NCI-H2196 (cell line): ENCODE measurements at regions not wholly inside any gene's neighbourhood (a gene's known extent, or its start where the extent isn't known, plus 50 kb on each side); places are given as distances from the start of the nearest gene placed in this dataset.

Source experiments
- DNase-seq: peaks from one replicate; lab custom pipeline; 2025; ENCODE audit not compliant: unreplicated experiment; lab: John Stamatoyannopoulos, UW

- DNase-seq = no peak
These were observed 153.2 kb upstream of the SOX5 start for GRCh38 chr12:24102676-24103075.

- no peak for DNase-seq
These were observed 150.1 kb upstream of the SOX5 start for GRCh38 chr12:24099576-24099975.

DNA sequence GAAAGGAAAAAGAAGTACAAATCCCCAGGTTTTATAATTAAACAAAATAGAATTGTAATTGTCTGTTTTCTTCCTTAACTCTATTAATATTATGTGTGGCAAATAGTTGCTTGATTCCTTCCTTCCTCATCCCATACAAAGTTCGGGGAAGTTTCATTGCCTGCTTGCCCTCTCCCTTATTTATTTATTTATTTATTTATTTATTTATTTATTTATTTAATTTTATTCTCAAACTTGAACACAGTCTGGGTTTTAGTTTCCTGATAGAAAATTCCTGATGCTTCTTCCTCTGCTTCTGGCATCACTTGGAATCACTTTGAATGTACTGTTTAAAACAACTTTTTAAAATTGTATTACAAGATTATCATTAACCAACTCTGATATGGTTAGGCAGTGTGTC lies 145.8 kb upstream of the SOX5 start:
- DNase-seq = no peak

DNA sequence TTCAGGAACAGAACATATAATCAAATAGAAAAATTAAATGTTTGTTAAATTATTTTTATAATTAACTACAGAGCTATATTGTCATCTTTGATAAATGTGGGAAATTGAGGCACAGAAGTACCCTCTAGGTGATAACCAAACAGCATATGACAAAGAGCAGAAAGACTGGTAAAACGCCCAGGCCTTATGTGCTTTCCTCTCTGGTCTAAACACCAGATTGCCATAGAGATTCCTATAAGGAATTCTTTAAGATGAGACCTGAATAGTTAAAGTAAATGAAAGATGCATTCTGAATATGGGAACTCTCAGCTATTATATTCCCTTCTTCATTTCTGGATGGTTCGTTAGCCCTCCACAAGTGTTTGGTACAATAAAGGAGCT lies 140.0 kb upstream of the SOX5 start:
- DNase-seq = no peak

DNA sequence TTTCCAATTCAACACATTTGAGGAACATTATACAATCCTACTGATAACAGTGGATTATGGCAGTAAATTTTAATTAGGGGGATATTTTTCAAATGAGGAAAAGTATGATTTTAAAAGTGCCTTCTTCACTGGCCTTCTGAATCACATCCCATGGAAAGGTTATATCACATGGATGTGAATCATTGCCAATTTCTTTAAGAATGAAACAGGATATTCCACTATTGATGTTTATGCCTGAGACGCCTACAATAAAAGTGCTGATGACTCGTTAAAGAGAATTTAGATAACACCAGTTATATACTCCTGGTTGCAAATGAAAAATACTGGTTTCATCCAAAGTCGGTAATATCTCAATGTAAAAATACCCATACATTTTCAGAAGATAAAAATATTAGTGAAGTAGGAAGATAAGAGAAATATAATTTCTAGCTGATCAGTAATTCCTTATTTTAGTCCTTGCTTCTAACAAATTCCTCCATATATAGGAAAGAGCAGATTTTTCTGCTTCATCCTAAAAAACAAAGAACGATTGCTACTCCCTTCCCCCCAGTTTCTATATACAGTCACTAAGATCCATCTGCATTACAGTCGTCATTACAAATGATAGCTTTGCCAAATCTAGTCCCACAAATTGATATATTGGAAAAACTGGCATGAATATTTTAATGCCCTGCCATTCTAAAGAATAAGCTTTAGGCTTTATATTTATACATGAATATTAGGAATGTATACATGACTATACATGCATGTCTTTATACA lies 139.5 kb upstream of the SOX5 start:
- DNase-seq = peak; percentile 25

DNA sequence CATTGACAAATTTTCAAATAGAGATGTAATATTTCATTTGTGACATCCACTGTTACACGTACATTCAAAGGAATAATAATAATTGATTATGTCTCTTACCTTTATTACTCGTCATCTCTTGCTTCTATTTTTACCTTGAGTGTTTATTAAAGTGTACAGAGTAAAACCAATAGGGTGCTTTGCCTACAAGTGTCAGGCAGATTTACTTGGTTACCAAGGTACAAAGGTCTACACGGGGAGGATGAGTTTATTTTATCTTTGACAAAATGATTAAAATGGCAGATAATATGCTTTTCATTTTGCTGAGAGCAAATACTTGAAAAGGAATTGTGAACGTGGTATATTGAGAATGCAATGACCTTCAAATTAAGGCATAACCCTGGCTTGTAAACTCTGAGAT lies 137.8 kb upstream of the SOX5 start:
- no peak for DNase-seq

DNA sequence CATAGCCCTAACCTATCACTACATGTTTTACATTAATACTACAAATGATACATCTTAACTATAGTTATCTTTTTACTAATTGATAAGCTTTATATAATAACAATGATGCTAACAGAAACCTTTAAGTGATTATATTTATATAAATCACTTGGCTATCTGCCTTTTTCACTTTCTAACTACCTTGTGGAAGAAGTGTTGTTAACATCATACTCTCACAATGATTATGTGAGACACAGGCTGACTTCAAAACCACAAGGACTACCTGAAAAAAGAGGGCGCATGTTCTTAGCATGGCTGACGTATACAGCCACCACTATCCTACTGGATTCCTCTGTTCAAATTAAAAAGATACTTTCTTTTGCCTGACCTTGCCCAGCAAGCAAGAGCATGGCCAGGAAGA lies 135.3 kb upstream of the SOX5 start:
- no peak for DNase-seq

DNA sequence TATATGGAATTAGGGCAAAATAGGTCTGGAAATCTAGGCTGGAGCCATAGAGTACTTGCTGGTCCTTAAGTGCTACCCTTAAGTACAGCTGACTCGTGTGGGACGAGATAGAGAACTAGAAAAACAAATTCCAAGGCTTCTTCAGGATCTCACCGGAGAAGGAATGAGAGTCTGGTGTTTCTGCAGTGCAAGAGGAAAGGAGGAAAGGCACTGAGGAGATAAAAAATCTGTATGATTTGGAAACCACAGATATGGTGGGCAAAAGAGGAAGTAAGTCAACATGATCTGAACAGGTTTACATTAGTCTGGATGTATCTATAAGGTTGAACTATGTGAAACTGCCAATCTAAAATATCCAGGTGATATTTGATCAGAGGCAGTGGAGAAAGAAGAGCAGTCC lies 134.4 kb upstream of the SOX5 start:
- no peak for DNase-seq

DNA sequence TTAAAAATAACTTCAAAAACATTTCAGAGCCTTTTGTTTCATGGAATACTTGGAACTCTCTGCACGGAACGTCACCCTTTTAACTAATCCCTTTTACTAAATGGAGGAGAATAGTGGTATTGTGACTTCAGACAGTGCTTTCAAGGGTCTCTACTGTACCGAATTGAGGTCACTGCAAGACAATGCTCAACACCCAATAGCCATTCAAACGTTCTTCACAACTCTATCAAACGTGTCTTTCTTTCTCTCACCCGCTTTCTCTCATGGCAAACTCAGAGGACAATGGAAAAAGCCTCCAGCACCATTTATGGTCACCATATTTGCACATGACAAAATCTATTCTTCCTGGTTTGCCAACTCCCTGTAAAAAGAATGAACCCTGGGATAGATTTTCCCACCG lies 132.1 kb upstream of the SOX5 start:
- DNase-seq = no peak

DNA sequence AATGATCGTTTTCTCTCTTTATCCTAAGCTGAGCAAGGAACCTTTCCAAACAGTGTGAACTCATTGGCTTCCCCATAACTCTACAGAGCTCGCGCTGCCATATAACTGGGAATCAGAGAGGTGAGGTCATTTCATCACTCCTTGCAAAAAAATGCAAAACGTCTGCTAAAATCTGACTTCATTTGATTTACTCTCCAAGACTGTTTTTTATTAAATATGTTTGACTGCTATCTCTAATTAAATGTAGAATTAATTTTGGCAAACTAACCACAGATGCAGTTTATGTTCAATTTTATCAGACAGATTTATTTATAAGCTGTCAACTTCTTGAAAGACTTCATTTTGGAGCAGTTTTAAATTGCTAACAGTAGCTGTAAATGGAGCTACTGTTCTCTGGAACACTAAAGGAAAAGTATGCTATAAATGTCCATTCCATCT lies 131.6 kb upstream of the SOX5 start:
- no peak for DNase-seq

- no peak for DNase-seq
These were observed 131.0 kb upstream of the SOX5 start for GRCh38 chr12:24080465-24080864.

DNA sequence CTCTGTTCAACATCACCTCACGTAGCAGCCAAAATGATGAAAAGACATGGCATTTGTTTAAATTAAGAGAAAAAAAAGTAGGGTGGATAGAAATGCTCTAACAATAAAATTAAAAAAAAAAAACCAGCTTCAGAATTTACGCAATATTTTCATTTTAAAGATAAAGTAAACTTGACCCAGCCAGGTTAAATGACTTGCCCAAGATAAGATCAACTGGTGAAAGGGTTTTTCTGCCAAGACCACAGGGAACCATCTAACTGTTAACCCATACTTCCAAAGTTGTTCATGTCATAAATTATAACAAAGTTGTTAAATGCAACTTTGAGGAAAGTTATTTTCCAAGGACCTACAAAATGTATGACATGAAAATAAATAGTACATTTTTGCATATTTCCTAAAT lies 129.6 kb upstream of the SOX5 start:
- no peak for DNase-seq

DNA sequence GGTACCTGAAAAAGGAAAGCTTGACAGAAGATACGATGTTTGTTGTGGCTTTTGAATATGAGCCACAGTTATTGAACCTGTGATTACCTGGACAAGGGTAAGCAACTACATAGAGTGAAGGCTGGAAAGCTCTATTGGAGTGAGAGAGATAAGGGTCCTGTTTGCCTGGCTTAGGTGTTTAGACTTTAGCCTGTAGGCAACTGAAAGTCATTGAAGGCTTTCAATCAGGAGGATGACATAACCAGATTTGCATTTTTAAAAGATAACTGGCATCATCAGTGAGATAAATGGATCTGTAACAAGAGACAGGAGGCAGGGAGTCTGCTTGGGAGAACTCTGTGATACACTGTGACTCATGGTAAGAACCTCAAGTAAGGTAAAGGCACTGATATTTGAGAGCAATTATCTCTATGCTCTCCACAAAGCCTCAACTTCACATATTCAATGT lies 128.9 kb upstream of the SOX5 start:
- DNase-seq = peak; percentile 35

GRCh38 chr12:24077161-24077560 lies 127.7 kb upstream of the SOX5 start:
- DNase-seq = no peak

DNA sequence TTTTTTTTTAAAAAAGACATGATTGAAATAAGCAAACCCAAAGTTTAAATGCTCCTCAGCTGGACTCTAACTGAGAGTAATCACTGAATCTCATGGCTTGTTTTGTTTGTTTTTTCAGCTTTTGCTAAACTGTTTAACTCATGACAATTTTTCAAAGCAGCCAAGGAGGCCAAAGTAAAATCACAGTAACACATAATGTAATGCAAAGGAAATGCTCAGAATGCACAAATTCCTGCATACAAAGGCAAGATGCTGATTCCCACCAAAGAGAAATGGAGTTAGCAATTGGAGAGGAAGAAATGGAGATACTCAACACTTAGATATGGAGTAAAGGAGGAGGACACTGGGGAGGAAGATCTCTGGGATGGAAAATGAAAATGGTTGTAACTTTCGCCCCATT lies 126.2 kb upstream of the SOX5 start:
- no peak for DNase-seq

DNA sequence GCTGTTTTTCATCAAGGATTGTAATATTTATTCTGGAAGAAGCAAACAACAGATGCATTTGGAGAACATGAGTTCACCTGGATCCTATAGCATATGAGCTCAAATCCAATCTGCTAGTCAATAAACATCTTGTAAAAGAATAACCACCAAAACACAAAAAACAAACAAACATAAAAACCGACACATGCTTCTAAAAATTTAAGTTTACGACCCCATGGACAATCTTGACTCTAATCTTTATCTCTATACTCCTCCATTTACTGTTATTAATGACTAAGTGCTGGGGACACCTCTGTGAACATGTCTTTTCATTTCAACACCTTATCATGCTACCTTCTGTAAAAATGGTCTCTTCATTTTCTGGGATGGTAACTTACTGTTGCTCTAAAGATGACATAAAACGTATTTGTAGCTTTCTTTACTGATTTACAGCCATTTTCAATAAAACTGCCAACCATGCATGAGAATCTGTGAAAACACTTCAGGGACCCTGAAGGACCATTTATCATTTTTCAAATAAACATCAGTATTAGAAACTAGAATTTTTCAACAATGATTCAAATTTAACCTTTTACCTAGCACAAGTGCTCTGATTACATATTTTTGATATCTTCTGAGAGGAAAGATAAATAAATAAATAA lies 123.8 kb upstream of the SOX5 start:
- DNase-seq = no peak

DNA sequence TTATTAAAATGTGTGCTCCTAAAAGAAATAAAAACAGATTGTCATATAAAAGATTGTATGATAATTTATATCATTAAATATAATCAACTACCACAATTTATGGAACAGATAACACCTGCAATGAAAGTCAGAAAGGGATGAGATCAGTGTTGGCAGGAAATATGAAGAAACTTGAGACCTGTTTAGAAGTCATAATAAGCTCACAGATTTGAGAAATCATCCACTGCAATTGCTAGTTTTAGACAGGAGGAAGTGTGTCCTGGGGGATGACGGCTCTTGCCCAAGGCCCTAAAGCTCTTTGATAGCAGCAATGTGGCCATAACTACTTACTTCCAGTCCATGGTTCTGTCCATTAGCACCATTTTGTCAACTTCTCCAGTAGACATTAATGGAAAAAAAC lies 122.8 kb upstream of the SOX5 start:
- DNase-seq = no peak

DNA sequence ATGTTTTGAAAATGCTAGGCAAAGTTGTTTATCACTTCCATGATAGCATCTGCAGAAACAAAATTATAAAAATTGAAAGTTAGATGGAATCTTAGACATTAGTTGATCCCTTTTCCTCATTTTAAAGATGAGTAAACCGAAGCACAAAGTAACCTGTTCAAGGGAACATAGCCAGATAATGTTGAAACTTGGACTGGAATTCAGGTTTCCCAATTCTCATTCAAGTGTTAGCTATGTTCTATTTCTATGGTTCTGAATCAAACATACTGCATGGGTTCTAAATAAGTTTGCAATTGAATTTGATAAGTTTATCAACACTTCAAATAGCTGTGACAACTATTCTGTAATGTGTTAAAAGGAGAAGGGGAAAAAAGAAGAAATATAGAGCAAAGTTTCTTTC lies 122.4 kb upstream of the SOX5 start:
- DNase-seq = no peak

DNA sequence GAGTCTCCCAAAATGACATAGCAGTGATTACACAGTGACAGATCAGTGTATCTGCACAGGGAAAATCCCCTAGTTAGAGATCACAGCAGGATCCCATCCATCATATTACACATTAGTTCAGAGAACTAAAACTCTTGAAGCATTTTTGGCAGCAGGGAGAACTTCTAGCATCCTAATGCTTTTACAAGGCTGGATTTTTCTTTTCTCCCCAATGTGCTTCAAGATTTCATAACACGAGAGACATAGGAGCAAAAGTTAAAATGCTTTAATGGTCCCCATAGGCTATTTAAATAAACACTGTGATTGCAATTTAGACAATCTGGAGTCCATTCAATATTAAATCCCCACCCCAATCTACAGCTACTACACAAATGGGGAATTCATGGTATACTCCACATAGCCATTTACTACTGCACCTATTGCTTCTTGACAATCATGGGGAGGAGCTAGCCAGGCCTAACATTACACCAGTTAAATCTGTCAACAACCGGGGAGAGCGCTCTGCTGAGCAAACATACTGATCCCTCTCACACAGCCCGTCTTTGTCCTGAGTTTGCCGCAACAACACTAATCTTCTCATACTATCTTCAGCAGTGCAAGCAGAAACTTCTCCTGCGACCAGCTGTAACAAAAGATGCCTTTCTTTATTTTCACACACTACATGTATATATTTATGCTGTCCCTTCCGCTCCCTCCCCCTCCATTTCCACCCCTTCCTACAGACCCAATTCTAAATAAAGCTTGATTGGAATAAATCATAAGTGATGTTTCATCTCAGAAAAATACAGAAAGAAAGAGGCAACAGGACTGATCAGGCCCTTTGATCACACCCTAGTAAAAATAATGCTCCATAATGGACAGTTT lies 120.3 kb upstream of the SOX5 start:
- DNase-seq = no peak

DNA sequence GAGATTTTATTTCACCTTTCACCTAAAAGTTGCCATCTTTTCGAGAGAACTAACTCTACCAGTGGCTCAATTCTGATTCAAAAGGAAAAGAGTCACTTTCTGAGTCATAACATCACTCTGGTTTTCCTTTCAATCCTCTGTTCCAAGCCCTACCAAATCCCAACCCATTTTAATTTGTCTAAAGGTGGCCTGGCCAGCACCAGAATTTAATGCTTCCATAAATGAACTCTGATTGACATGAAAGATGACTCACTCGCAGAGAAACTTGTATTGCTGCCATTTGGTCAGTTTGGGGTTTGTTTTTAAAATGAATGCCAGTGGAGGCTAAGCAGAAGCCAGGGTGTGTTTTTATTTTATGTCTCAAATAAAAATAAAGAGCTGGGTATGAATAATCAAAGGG lies 117.4 kb upstream of the SOX5 start:
- no peak for DNase-seq

- DNase-seq = no peak
These were observed 116.6 kb upstream of the SOX5 start for GRCh38 chr12:24066097-24066496.
